CD4-positive, alpha-beta T cell (primary cell): ENCODE measurements at regions not wholly inside any gene's neighbourhood (a gene's known extent, or its start where the extent isn't known, plus 50 kb on each side); places are given as distances from the start of the nearest gene placed in this dataset.
A peak's percentile ranks its signal among the peaks of the same experiment; 100 is the strongest.

Source experiments
- ATAC-seq: fragments of 200-7000 bp; cut with Tn5 transposase; one replicate; pipeline ENCODE4 v1.10.0; 2022; ENCODE audit warnings: mild to moderate bottlenecking; ENCODE audit not compliant: poor library complexity
- CTCF ChIA-PET: fragments of 350-600 bp; sonication (Branson Sonifier 250); formaldehyde crosslinking; loops from one replicate; lab custom pipeline; 2021; ENCODE audit warnings: antibody characterized with exemption, inconsistent platforms; lab: Charles Lee
- POLR2A ChIA-PET: fragments of 350-600 bp; sonication (Branson Sonifier 250); formaldehyde crosslinking; loops from one replicate; lab custom pipeline; 2021; ENCODE audit warnings: antibody characterized with exemption, inconsistent platforms; lab: Charles Lee
- DNase-seq, 14 experiments: peaks; one replicate each; pipeline ENCODE4 v3.0.0-alpha.2; 2013 to 2020; ENCODE audit warnings: mixed read lengths in 2 of 14
- H3K27ac ChIP-seq, 2 donors: one replicate each; pipeline versions ENCODE4 v1.5.1 to v1.7.0; 2013; ENCODE audit warnings: low read length in 2 of 2, low read depth in 1 of 2, mild to moderate bottlenecking in 1 of 2
- H3K27me3 ChIP-seq, 2 experiments: 1 replicate in 1 of 2; 2 replicates in 1 of 2; pipeline versions ENCODE4 v1.6.1 to v1.7.0; 2013; ENCODE audit warnings: low read length in 2 of 2, control low read depth in 1 of 2, mild to moderate bottlenecking in 1 of 2, moderate library complexity in 1 of 2; ENCODE audit not compliant: insufficient read depth in 2 of 2, control insufficient read depth in 1 of 2
- H3K36me3 ChIP-seq: one replicate; pipeline ENCODE4 v1.6.1; 2013; ENCODE audit warnings: low read length, control low read depth; ENCODE audit not compliant: insufficient read depth
- H3K4me1 ChIP-seq: one replicate; pipeline ENCODE4 v1.6.1; 2013; ENCODE audit warnings: low read length, control low read depth; ENCODE audit not compliant: insufficient read depth
- H3K4me3 ChIP-seq: one replicate; pipeline ENCODE4 v1.5.1; 2013; ENCODE audit warnings: mild to moderate bottlenecking, low read length, moderate library complexity
- H3K9me3 ChIP-seq, 2 experiments: 1 replicate in 1 of 2; 2 replicates in 1 of 2; pipeline versions ENCODE4 v1.6.1 to v1.7.0; 2013; ENCODE audit warnings: low read length in 2 of 2, mild to moderate bottlenecking in 2 of 2, control low read depth in 1 of 2, moderate library complexity in 1 of 2; ENCODE audit not compliant: control insufficient read depth in 1 of 2, insufficient read depth in 1 of 2
- H3K27ac Mint-ChIP-seq: one replicate; pipeline ENCODE4 v1.8.0; 2020; ENCODE audit warnings: mixed read lengths
- H3K27me3 Mint-ChIP-seq: one replicate; pipeline ENCODE4 v1.8.0; 2021; ENCODE audit warnings: mixed read lengths
- H3K36me3 Mint-ChIP-seq: one replicate; pipeline ENCODE4 v1.8.0; 2021; ENCODE audit warnings: low read depth, mixed read lengths
- H3K4me1 Mint-ChIP-seq: one replicate; pipeline ENCODE4 v1.8.0; 2021; ENCODE audit warnings: low read depth, mixed read lengths
- H3K4me3 Mint-ChIP-seq: one replicate; pipeline ENCODE4 v1.8.0; 2020; ENCODE audit warnings: mild to moderate bottlenecking, mixed read lengths
- H3K9me3 Mint-ChIP-seq: one replicate; pipeline ENCODE4 v1.8.0; 2020; ENCODE audit warnings: mixed read lengths
- CTCF ChIP-seq: fragments of 200-600 bp; IDR thresholded peaks from one replicate; pipeline ENCODE4 v1.8.0; 2022; ENCODE audit warnings: antibody characterized with exemption, mild to moderate bottlenecking
- intact Hi-C, 2 experiments: fragments of 100-400 bp; cut with DNase I in 1 of 2; cut with micrococcal nuclease in 1 of 2; formaldehyde crosslinking; loops; one replicate each; pipeline versions ENCODE4 v1.15.1 to v1.9.0; 2023 to 2025; cut with DNase I, micrococcal nuclease

- Mint-ChIP-seq H3K4me1 (no peaks in the 10 kb centered on the region), H3K9me3 (peaks cover 7% of the 10 kb centered on the region), H3K36me3 (no peaks in the 10 kb centered on the region), H3K4me3 (no peak overlapping the region), H3K27ac (no peak overlapping the region), H3K27me3 (peaks cover 25% of the 10 kb centered on the region)
- Histone ChIP-seq H3K4me1 (peaks cover 4% of the 10 kb centered on the region), H3K9me3 (peaks cover 0 to 12% of the 10 kb centered on the region in 2 experiments), H3K36me3 (no peaks in the 10 kb centered on the region), H3K4me3 (no peak overlapping the region), H3K27me3 (peaks cover 3 to 6% of the 10 kb centered on the region in 2 experiments), H3K27ac (no peak overlapping the region)
- ChIA-PET POLR2A (no interaction called here), CTCF (no interaction called here)
- TF ChIP-seq CTCF: no peak
- ATAC-seq (no peak), DNase-seq (no peak)
- intact Hi-C loops: no loop called here
Measured at GRCh38 chr20:1828786-1829131, 66.4 kb upstream of the SIRPA start.

GRCh38 chr20:1827974-1828785 is 67.0 kb upstream of the SIRPA start:
- intact Hi-C loops: no loop called here
- no peaks in the 10 kb centered on the region for H3K36me3 Mint-ChIP-seq
- CTCF ChIA-PET: no interaction called here

GRCh38 chr20:1827510-1827973 is 67.7 kb upstream of the SIRPA start:
- TF ChIP-seq CTCF: no peak
- Mint-ChIP-seq H3K27ac (no peak overlapping the region), H3K9me3 (peaks cover 13% of the 10 kb centered on the region), H3K4me1 (no peaks in the 10 kb centered on the region), H3K36me3 (no peaks in the 10 kb centered on the region), H3K27me3 (peaks cover 28% of the 10 kb centered on the region), H3K4me3 (no peak overlapping the region)
- Histone ChIP-seq H3K27me3 (peaks cover 0 to 3% of the 10 kb centered on the region in 2 experiments), H3K4me3 (no peak overlapping the region), H3K4me1 (peaks cover 4% of the 10 kb centered on the region), H3K9me3 (peaks cover 10 to 21% of the 10 kb centered on the region in 2 experiments), H3K27ac (no peak overlapping the region), H3K36me3 (no peaks in the 10 kb centered on the region)
- CTCF ChIA-PET: no interaction called here
- intact Hi-C loops: no loop called here
- ATAC-seq (no peak), DNase-seq (no peak)
- POLR2A ChIA-PET: no interaction called here

More at GRCh38 chr20:1827974-1828785, 67.0 kb upstream of the SIRPA start:
- no peaks in the 10 kb centered on the region for H3K36me3 ChIP-seq
- H3K27ac ChIP-seq: no peak overlapping the region
- H3K4me3 ChIP-seq: no peak overlapping the region
- peaks cover 2 to 3% of the 10 kb centered on the region in 2 experiments for H3K27me3 ChIP-seq
- Mint-ChIP-seq H3K9me3 (peaks cover 11% of the 10 kb centered on the region), H3K4me1 (no peaks in the 10 kb centered on the region), H3K4me3 (no peak overlapping the region), H3K27me3 (peaks cover 28% of the 10 kb centered on the region), H3K27ac (no peak overlapping the region)
- H3K9me3 ChIP-seq: peaks cover 5 to 18% of the 10 kb centered on the region in 2 experiments
- DNase-seq (peak in 2 of 14 experiments; percentile 39 to 51), ATAC-seq (no peak)
- TF ChIP-seq CTCF: no peak
- POLR2A ChIA-PET: no interaction called here
- peaks cover 4% of the 10 kb centered on the region for H3K4me1 ChIP-seq
